GM12878 (cell line): ENCODE measurements at regions not wholly inside any gene's neighbourhood (a gene's known extent, or its start where the extent isn't known, plus 50 kb on each side); places are given as distances from the start of the nearest gene placed in this dataset.

Experiments used
- ATAC-seq: fragments of 200-7000 bp; cut with Tn5 transposase; 3 replicates; pipeline ENCODE4 v1.9.1; 2020; ENCODE audit warnings: mild to moderate bottlenecking, moderate library complexity
- BruUV-seq: library from RNA; stranded (reverse); fragments of 400-500 nt; replicated peaks from 2 replicates; lab custom pipeline; 2021; lab: Mats Ljungman, UMichigan
- CTCF ChIA-PET: fragments of 300-600 bp; sonication (Branson Sonifier 250); formaldehyde crosslinking; extraction: SDS; loops from one replicate; lab custom pipeline; 2021; ENCODE audit warnings: inconsistent platforms; lab: Yijun Ruan, JAX
- POLR2A ChIA-PET: fragments of 350-600 bp; formaldehyde crosslinking; extraction: SDS; loops from one replicate; lab custom pipeline; 2021; ENCODE audit warnings: inconsistent platforms; lab: Charles Lee
- RAD21 ChIA-PET: fragments of 300-600 bp; sonication (Branson Sonifier 250); formaldehyde crosslinking; loops from one replicate; lab custom pipeline; 2023; ENCODE audit warnings: antibody characterized with exemption; ENCODE audit not compliant: unreplicated experiment; lab: Charles Lee
- SMC1A ChIA-PET: fragments of 300-600 bp; sonication (Branson Sonifier 250); formaldehyde crosslinking; loops from one replicate; lab custom pipeline; 2023; ENCODE audit not compliant: unreplicated experiment, uncharacterized antibody; lab: Charles Lee
- DNase-seq: peaks from one replicate; pipeline ENCODE4 v3.0.0-alpha.2; 2011; ENCODE audit warnings: low read depth, low spot score
- FAIRE-seq: peaks from 3 replicates; lab custom pipeline; 2011; peaks lifted over from hg19 to GRCh38; lab: Jason Lieb, UNC
- H2AFZ ChIP-seq: 2 replicates; pipeline ENCODE4 v1.6.0; 2011; ENCODE audit warnings: low read depth, low read length, control low read depth; ENCODE audit not compliant: control insufficient read depth
- H3K27ac ChIP-seq: 2 replicates; pipeline ENCODE4 v1.5.1; 2011; ENCODE audit warnings: control low read depth; ENCODE audit not compliant: control insufficient read depth, insufficient read depth
- H3K27me3 ChIP-seq, 2 experiments: replicated peaks in 1 of 2; 2 replicates each; pipeline versions ENCODE4 v1.6.0 to v1.6.1; 2011; ENCODE audit warnings: low read length in 1 of 2; ENCODE audit not compliant: control insufficient read depth in 2 of 2, insufficient read depth in 2 of 2
- H3K36me3 ChIP-seq, 2 experiments: 2 replicates each; pipeline ENCODE4 v1.5.1; 2011; ENCODE audit warnings: low read length in 1 of 2; ENCODE audit not compliant: control insufficient read depth in 2 of 2, insufficient read depth in 2 of 2
- H3K4me1 ChIP-seq: 2 replicates; pipeline ENCODE4 v1.6.1; 2011; ENCODE audit warnings: mild to moderate bottlenecking, low read length, moderate library complexity, mixed read lengths; ENCODE audit not compliant: control insufficient read depth, insufficient read depth
- H3K4me2 ChIP-seq: 2 replicates; pipeline ENCODE4 v1.6.0; 2011; ENCODE audit warnings: control low read depth; ENCODE audit not compliant: control insufficient read depth, insufficient read depth
- H3K4me3 ChIP-seq: fragments of 200-600 bp; sonication (generic); 2 replicates; pipeline ENCODE4 v1.5.1; 2016
- H3K79me2 ChIP-seq: 2 replicates; pipeline ENCODE4 v1.6.0; 2011; ENCODE audit warnings: low read length; ENCODE audit not compliant: control insufficient read depth, insufficient read depth
- H3K9ac ChIP-seq: 2 replicates; pipeline ENCODE4 v1.8.0; 2011; ENCODE audit warnings: low read length, control low read depth, mixed read lengths; ENCODE audit not compliant: control insufficient read depth, insufficient read depth
- H3K9me3 ChIP-seq: replicated peaks from 3 replicates; pipeline ENCODE4 v1.5.1; 2011; ENCODE audit warnings: mild to moderate bottlenecking, low read length; ENCODE audit not compliant: control insufficient read depth, insufficient read depth
- H4K20me1 ChIP-seq: 2 replicates; pipeline ENCODE4 v1.6.0; 2011; ENCODE audit not compliant: control insufficient read depth, insufficient read depth
- ESRRA ChIP-seq: IDR thresholded peaks from 2 replicates; pipeline ENCODE4 v1.6.1; 2012; ENCODE audit warnings: mild to moderate bottlenecking, low read length, improper control_type of control experiment
- FOXM1 ChIP-seq: IDR thresholded peaks from 2 replicates; pipeline ENCODE4 v1.6.1; 2012; ENCODE audit warnings: low read depth, mild to moderate bottlenecking, inconsistent platforms, low read length, moderate library complexity
- HCFC1 ChIP-seq: fragments of 150-350 bp; IDR thresholded peaks from 2 replicates; pipeline ENCODE4 v1.6.1; 2014; ENCODE audit warnings: low read length
- IKZF1 ChIP-seq: fragments of 450-650 bp; conservative IDR thresholded peaks from 2 replicates; pipeline ENCODE4 v1.6.1; 2017; ENCODE audit warnings: antibody characterized with exemption, mild to moderate bottlenecking
- JUNB ChIP-seq: IDR thresholded peaks from 2 replicates; pipeline ENCODE4 v1.6.1; 2016; ENCODE audit warnings: antibody characterized with exemption, mild to moderate bottlenecking
- MTA2 ChIP-seq: fragments of 450-650 bp; IDR thresholded peaks from 2 replicates; pipeline ENCODE4 v1.6.1; 2016; ENCODE audit warnings: low read depth, mild to moderate bottlenecking, moderate library complexity
- NBN ChIP-seq: fragments of 450-650 bp; IDR thresholded peaks from 2 replicates; pipeline ENCODE4 v1.6.1; 2016
- NFIC ChIP-seq: IDR thresholded peaks from 2 replicates; pipeline ENCODE4 v1.6.1; 2012; ENCODE audit warnings: low read depth, mild to moderate bottlenecking, inconsistent platforms, low read length, moderate library complexity
- RBBP5 ChIP-seq: fragments of 200-600 bp; sonication (generic); conservative IDR thresholded peaks from 2 replicates; pipeline ENCODE4 v1.6.1; 2016
- RFX5 ChIP-seq: IDR thresholded peaks from 2 replicates; pipeline ENCODE4 v1.6.1; 2011; ENCODE audit warnings: low read depth, low read length, improper control_type of control experiment
- SMARCA5 ChIP-seq: fragments of 450-650 bp; IDR thresholded peaks from 2 replicates; pipeline ENCODE4 v1.6.1; 2017; ENCODE audit warnings: mild to moderate bottlenecking
- SREBF1 ChIP-seq: IDR thresholded peaks from 2 replicates; pipeline ENCODE4 v1.6.1; 2012; ENCODE audit warnings: mild to moderate bottlenecking, low read length
- SREBF2 ChIP-seq: IDR thresholded peaks from 2 replicates; pipeline ENCODE4 v1.6.1; 2012; ENCODE audit warnings: mild to moderate bottlenecking, low read length
- STAT3 ChIP-seq: IDR thresholded peaks from 2 replicates; pipeline ENCODE4 v1.6.1; 2011; ENCODE audit warnings: low read depth, low read length, improper control_type of control experiment
- ZNF207 ChIP-seq: fragments of 450-650 bp; IDR thresholded peaks from 2 replicates; pipeline ENCODE4 v1.6.1; 2014; ENCODE audit warnings: antibody characterized with exemption, mild to moderate bottlenecking, borderline replicate concordance
- ZNF24 ChIP-seq: fragments of 450-650 bp; IDR thresholded peaks from 2 replicates; pipeline ENCODE4 v1.6.1; 2017; ENCODE audit warnings: antibody characterized with exemption, mild to moderate bottlenecking
- in situ Hi-C: fragments of 300-500 bp; cut with MboI; formaldehyde crosslinking; loops from 9 replicates; pipeline ENCODE4 v1.14.3; 2018; ENCODE audit warnings: mixed read lengths
- intact Hi-C: fragments of 100-400 bp; cut with micrococcal nuclease; formaldehyde crosslinking; loops from one replicate; pipeline ENCODE4 v1.14.2; 2022; ENCODE audit not compliant: unreplicated experiment
- TF ChIP-seq, protein P1 (sequence below): fragments of 450-650 bp; IDR thresholded peaks from 2 replicates; pipeline ENCODE4 v1.6.1; 2017; ENCODE audit warnings: mild to moderate bottlenecking, moderate library complexity
- TF ChIP-seq, protein P2 (sequence below): fragments of 450-650 bp; IDR thresholded peaks from 2 replicates; pipeline ENCODE4 v1.6.1; 2018; ENCODE audit warnings: mild to moderate bottlenecking, low read depth, moderate library complexity; ENCODE audit not compliant: partially characterized antibody

DNA sequence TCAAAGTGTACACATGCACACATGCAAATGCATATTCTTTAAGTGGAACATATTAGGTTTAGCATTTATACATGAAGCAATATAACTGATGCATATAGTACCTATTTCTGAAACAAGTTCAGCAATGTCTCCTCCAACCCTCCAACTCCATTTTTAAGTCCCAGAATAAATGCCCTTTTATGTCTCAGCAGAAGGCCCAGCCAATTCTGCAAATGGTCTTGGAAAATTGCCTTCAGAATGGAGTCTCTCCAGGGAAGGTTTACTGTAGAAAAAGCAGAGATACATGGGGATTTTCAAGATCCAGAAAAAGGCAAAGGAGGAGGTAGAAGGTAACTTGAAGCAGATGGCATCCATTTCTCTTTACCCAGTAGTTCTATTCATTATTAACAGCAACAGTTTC lies 633.3 kb downstream of the MAFB start:
- in situ Hi-C loops = no loop called here
- ChIA-PET RAD21 (no interaction called here), CTCF (no interaction called here)
- Histone ChIP-seq H4K20me1 (no peaks in the 10 kb centered on the region), H3K27me3 (no peaks in the 10 kb centered on the region), H3K4me3 (no peak overlapping the region), H3K36me3 (no peaks in the 10 kb centered on the region), H3K4me2 (no peak overlapping the region), H3K9ac (no peak overlapping the region)
- DNase-seq (no peak), FAIRE-seq (no peak)
- intact Hi-C loops = no loop called here
- TF ChIP-seq ESRRA (no peak), SREBF2 (no peak), FOXM1 (no peak), ZNF24 (no peak), RBBP5 (no peak), JUNB (no peak), NBN (no peak), SMARCA5 (no peak), MTA2 (no peak), IKZF1 (no peak), STAT3 (no peak), SREBF1 (no peak), RFX5 (no peak), HCFC1 (no peak), ZNF207 (no peak), NFIC (no peak)
- TF ChIP-seq, protein P1, sequence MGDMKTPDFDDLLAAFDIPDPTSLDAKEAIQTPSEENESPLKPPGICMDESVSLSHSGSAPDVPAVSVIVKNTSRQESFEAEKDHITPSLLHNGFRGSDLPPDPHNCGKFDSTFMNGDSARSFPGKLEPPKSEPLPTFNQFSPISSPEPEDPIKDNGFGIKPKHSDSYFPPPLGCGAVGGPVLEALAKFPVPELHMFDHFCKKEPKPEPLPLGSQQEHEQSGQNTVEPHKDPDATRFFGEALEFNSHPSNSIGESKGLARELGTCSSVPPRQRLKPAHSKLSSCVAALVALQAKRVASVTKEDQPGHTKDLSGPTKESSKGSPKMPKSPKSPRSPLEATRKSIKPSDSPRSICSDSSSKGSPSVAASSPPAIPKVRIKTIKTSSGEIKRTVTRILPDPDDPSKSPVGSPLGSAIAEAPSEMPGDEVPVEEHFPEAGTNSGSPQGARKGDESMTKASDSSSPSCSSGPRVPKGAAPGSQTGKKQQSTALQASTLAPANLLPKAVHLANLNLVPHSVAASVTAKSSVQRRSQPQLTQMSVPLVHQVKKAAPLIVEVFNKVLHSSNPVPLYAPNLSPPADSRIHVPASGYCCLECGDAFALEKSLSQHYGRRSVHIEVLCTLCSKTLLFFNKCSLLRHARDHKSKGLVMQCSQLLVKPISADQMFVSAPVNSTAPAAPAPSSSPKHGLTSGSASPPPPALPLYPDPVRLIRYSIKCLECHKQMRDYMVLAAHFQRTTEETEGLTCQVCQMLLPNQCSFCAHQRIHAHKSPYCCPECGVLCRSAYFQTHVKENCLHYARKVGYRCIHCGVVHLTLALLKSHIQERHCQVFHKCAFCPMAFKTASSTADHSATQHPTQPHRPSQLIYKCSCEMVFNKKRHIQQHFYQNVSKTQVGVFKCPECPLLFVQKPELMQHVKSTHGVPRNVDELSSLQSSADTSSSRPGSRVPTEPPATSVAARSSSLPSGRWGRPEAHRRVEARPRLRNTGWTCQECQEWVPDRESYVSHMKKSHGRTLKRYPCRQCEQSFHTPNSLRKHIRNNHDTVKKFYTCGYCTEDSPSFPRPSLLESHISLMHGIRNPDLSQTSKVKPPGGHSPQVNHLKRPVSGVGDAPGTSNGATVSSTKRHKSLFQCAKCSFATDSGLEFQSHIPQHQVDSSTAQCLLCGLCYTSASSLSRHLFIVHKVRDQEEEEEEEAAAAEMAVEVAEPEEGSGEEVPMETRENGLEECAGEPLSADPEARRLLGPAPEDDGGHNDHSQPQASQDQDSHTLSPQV = no peak
- TF ChIP-seq, protein P2, sequence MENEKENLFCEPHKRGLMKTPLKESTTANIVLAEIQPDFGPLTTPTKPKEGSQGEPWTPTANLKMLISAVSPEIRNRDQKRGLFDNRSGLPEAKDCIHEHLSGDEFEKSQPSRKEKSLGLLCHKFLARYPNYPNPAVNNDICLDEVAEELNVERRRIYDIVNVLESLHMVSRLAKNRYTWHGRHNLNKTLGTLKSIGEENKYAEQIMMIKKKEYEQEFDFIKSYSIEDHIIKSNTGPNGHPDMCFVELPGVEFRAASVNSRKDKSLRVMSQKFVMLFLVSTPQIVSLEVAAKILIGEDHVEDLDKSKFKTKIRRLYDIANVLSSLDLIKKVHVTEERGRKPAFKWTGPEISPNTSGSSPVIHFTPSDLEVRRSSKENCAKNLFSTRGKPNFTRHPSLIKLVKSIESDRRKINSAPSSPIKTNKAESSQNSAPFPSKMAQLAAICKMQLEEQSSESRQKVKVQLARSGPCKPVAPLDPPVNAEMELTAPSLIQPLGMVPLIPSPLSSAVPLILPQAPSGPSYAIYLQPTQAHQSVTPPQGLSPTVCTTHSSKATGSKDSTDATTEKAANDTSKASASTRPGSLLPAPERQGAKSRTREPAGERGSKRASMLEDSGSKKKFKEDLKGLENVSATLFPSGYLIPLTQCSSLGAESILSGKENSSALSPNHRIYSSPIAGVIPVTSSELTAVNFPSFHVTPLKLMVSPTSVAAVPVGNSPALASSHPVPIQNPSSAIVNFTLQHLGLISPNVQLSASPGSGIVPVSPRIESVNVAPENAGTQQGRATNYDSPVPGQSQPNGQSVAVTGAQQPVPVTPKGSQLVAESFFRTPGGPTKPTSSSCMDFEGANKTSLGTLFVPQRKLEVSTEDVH = no peak
- TF ChIP-seq, all 136 proteins: peak for 0
- BruUV-seq = no TSS peak
- ATAC-seq = no peak
- SMC1A ChIA-PET = no interaction called here
- H3K9me3 ChIP-seq = no peaks in the 10 kb centered on the region
- no peak overlapping the region for H3K27ac ChIP-seq
- POLR2A ChIA-PET = no interaction called here
- no peaks in the 10 kb centered on the region for H3K4me1 ChIP-seq
- H3K79me2 ChIP-seq = no peaks in the 10 kb centered on the region
- H2AFZ ChIP-seq = no peak overlapping the region
